BE2C (cell line): ENCODE measurements at regions not wholly inside any gene's neighbourhood (a gene's known extent, or its start where the extent isn't known, plus 50 kb on each side); places are given as distances from the start of the nearest gene placed in this dataset.
A peak's percentile ranks its signal among the peaks of the same experiment; 100 is the strongest.

Experiments
- DNase-seq: peaks from one replicate; pipeline ENCODE4 v3.0.0-alpha.2; 2020
- H3K27me3 ChIP-seq: fragments of 250-450 bp; sonication (Bioruptor Pico); 2 replicates; pipeline ENCODE4 v1.5.1; 2020; ENCODE audit warnings: mild to moderate bottlenecking
- H3K36me3 ChIP-seq: fragments of 250-450 bp; sonication (Bioruptor Pico); 2 replicates; pipeline ENCODE4 v1.5.1; 2020; ENCODE audit warnings: mild to moderate bottlenecking
- H3K4me1 ChIP-seq: fragments of 250-450 bp; sonication (Bioruptor Pico); 2 replicates; pipeline ENCODE4 v1.5.1; 2020
- H3K4me3 ChIP-seq: 2 replicates; pipeline ENCODE4 v1.5.1; 2011; ENCODE audit warnings: low read depth, low read length
- H3K9me3 ChIP-seq: fragments of 250-450 bp; sonication (Bioruptor Pico); 2 replicates; pipeline ENCODE4 v1.5.1; 2020
- CTCF ChIP-seq: IDR thresholded peaks from 2 replicates; pipeline ENCODE4 v1.5.1; 2012; ENCODE audit warnings: mild to moderate bottlenecking, low read depth, low read length

- H3K4me1 ChIP-seq: no peaks in the 10 kb centered on the region; the same call in 1 of the 2 replicates
- H3K4me3 ChIP-seq: no peak overlapping the region
- no peaks in the 10 kb centered on the region for H3K27me3 ChIP-seq
- no peak for TF ChIP-seq CTCF
- no peaks in the 10 kb centered on the region for H3K9me3 ChIP-seq
- DNase-seq: no peak
- H3K36me3 ChIP-seq: no peaks in the 10 kb centered on the region
Observed at GRCh38 chr16:27704252-27704651, 154.3 kb downstream of the KATNIP start.

- no peak for DNase-seq
- no peaks in the 10 kb centered on the region; the same call in 1 of the 2 replicates for H3K4me1 ChIP-seq
- TF ChIP-seq CTCF: no peak
- no peaks in the 10 kb centered on the region for H3K27me3 ChIP-seq
- H3K36me3 ChIP-seq: no peaks in the 10 kb centered on the region
- no peak overlapping the region for H3K4me3 ChIP-seq
- no peaks in the 10 kb centered on the region for H3K9me3 ChIP-seq
Observed at GRCh38 chr16:27706156-27706865, 156.4 kb downstream of the KATNIP start.

- Histone ChIP-seq H3K4me1 (no peaks in the 10 kb centered on the region; the same call in 1 of the 2 replicates), H3K4me3 (no peak overlapping the region), H3K9me3 (no peaks in the 10 kb centered on the region), H3K27me3 (no peaks in the 10 kb centered on the region), H3K36me3 (no peaks in the 10 kb centered on the region)
- TF ChIP-seq CTCF: no peak
- DNase-seq: no peak
Observed at GRCh38 chr16:27706866-27707685, 157.1 kb downstream of the KATNIP start.

GRCh38 chr16:27708651-27709050 lies 158.7 kb downstream of the KATNIP start:
- Histone ChIP-seq H3K4me1 (no peaks in the 10 kb centered on the region; the same call in 1 of the 2 replicates), H3K27me3 (no peaks in the 10 kb centered on the region), H3K4me3 (no peak overlapping the region), H3K36me3 (no peaks in the 10 kb centered on the region), H3K9me3 (no peaks in the 10 kb centered on the region)
- DNase-seq: no peak
- no peak for TF ChIP-seq CTCF

GRCh38 chr16:27712251-27712711 lies 162.3 kb downstream of the KATNIP start:
- DNase-seq: peak; percentile 33
- Histone ChIP-seq H3K4me3 (no peak overlapping the region), H3K27me3 (no peaks in the 10 kb centered on the region), H3K4me1 (no peaks in the 10 kb centered on the region; the same call in 1 of the 2 replicates), H3K9me3 (no peaks in the 10 kb centered on the region), H3K36me3 (no peaks in the 10 kb centered on the region)
- TF ChIP-seq CTCF: no peak

GRCh38 chr16:27717726-27718125 lies 167.8 kb downstream of the KATNIP start:
- Histone ChIP-seq H3K4me1 (peaks cover 11% of the 10 kb centered on the region), H3K4me3 (no peak overlapping the region), H3K36me3 (no peaks in the 10 kb centered on the region), H3K9me3 (no peaks in the 10 kb centered on the region), H3K27me3 (no peaks in the 10 kb centered on the region)
- no peak for DNase-seq
- no peak for TF ChIP-seq CTCF
